ENCODE measurements at regions not wholly inside any gene's neighbourhood (a gene's known extent, or its start where the extent isn't known, plus 50 kb on each side); places are given as distances from the start of the nearest gene placed in this dataset.
"Not testable (repeated sequence)": the region's sequence is repeated elsewhere in the genome, so short reads cannot be mapped to it uniquely, and the experiment has no call there.

- no peak for DNase-seq
These were observed 931.9 kb upstream of the SLC39A10 start for GRCh38 chr2:194725169-194725568.

GRCh38 chr2:194723446-194723845 lies 933.6 kb upstream of the SLC39A10 start:
- peak in 1 of 2 donors; percentile 20 for DNase-seq

GRCh38 chr2:194721227-194721626 lies 935.8 kb upstream of the SLC39A10 start:
- no peak for DNase-seq

GRCh38 chr2:194720462-194720861 lies 936.6 kb upstream of the SLC39A10 start:
- no peak for DNase-seq

- DNase-seq: no peak
These were observed 938.1 kb upstream of the SLC39A10 start for GRCh38 chr2:194718881-194719280.

GRCh38 chr2:194714541-194714940 lies 942.5 kb upstream of the SLC39A10 start:
- no peak for DNase-seq

GRCh38 chr2:194709840-194710239 lies 947.2 kb upstream of the SLC39A10 start:
- DNase-seq: no peak

- no peak for DNase-seq
These were observed 950.8 kb upstream of the SLC39A10 start for GRCh38 chr2:194706179-194706578.

- DNase-seq: no peak
These were observed 951.6 kb upstream of the SLC39A10 start for GRCh38 chr2:194705398-194705797.

GRCh38 chr2:194700726-194701125 lies 956.3 kb upstream of the SLC39A10 start:
- no peak for DNase-seq

GRCh38 chr2:194700116-194700515 lies 956.9 kb upstream of the SLC39A10 start:
- DNase-seq: no peak

- DNase-seq: no peak
These were observed 959.0 kb upstream of the SLC39A10 start for GRCh38 chr2:194698012-194698411.

GRCh38 chr2:194697439-194697838 lies 959.6 kb upstream of the SLC39A10 start:
- DNase-seq: no peak

- DNase-seq: no peak
These were observed 960.3 kb upstream of the SLC39A10 start for GRCh38 chr2:194696690-194697089.

- no peak for DNase-seq
These were observed 970.5 kb upstream of the SLC39A10 start for GRCh38 chr2:194686569-194686968.

- no peak for DNase-seq
These were observed 983.0 kb upstream of the SLC39A10 start for GRCh38 chr2:194674043-194674442.

- DNase-seq: no peak
These were observed 984.0 kb upstream of the SLC39A10 start for GRCh38 chr2:194672994-194673393.

GRCh38 chr2:194661431-194661830 lies 995.6 kb upstream of the SLC39A10 start:
- DNase-seq: no peak

GRCh38 chr2:194639057-194639456 lies 1018.0 kb upstream of the SLC39A10 start:
- not testable (repeated sequence) for DNase-seq

GRCh38 chr2:194621945-194622344 lies 1035.1 kb upstream of the SLC39A10 start:
- no peak for DNase-seq

- no peak for DNase-seq
These were observed 1037.7 kb upstream of the SLC39A10 start for GRCh38 chr2:194619366-194619765.

GRCh38 chr2:194618432-194618831 lies 1038.6 kb upstream of the SLC39A10 start:
- no peak for DNase-seq

GRCh38 chr2:194616334-194616733 lies 1040.7 kb upstream of the SLC39A10 start:
- DNase-seq: no peak

- DNase-seq: no peak
These were observed 1046.7 kb upstream of the SLC39A10 start for GRCh38 chr2:194610297-194610696.

- no peak for DNase-seq
These were observed 1053.6 kb upstream of the SLC39A10 start for GRCh38 chr2:194603429-194603828.

GRCh38 chr2:194602750-194603149 lies 1054.3 kb upstream of the SLC39A10 start:
- no peak for DNase-seq
